ENCODE measurements at regions not wholly inside any gene's neighbourhood (a gene's known extent, or its start where the extent isn't known, plus 50 kb on each side); places are given as distances from the start of the nearest gene placed in this dataset.

GRCh38 chr6:802701-803100 is 109.8 kb upstream of the EXOC2 start:
- no peak for TF ChIP-seq CTCF (IDR thresholded peaks at IDR 0.05; ENCODE audit: low read depth, low read length)
- no peak for TF ChIP-seq EZH2phosphoT487 (IDR thresholded peaks at IDR 0.05; ENCODE audit: low read depth)
